Activated effector memory CD4-positive, alpha-beta T cell treated with anti-CD3 and anti-CD28 coated beads, Interleukin-2, amount 50 U/mL, for 16 hours (primary cell): ENCODE measurements at regions not wholly inside any gene's neighbourhood (a gene's known extent, or its start where the extent isn't known, plus 50 kb on each side); places are given as distances from the start of the nearest gene placed in this dataset.

Source experiments
- DNase-seq: peaks from one replicate; pipeline ENCODE4 v3.0.0-alpha.2; 2020

- no peak for DNase-seq
Measured at GRCh38 chr11:91209306-91209705, 986.5 kb upstream of the CHORDC1 start.

GRCh38 chr11:91199866-91200265 lies 977.0 kb upstream of the CHORDC1 start:
- no peak for DNase-seq

DNA sequence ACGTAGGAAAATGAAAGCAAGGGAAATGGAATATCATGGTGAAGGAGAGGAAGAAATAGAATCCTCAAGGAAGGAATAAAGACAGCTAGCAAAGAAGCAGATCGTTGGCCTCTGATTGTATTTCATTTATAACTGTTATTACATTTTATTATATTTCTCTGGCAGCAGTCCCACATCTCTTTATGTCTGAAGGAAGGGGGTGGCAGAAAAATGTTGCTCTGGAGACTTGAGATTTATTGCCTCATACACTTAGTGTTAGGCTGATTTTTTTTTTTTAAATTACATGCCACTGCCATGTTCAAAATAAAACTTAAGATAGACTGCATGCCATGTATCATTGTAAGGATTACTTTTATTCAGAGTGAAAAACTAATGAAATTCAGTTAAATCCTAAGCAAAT lies 971.7 kb upstream of the CHORDC1 start:
- no peak for DNase-seq

DNA sequence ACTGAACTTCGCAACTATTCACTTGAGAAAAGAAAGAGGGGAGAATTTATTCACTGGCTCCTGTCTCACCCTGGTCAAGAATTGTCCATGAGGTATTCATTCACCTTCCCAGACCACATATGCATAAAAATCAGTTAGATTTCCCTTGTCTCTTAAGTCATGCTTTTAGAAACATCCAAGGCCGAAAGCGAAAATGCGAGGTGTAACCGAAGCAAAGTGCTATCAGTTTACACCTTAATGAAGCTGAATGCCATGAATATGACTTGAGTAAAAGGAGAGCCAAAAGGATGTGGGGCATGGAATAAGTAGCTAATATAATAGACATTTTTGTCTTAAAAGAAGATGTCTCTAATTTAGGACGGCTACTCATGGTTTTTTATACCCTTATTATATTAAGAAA lies 965.6 kb upstream of the CHORDC1 start:
- DNase-seq: no peak

DNA sequence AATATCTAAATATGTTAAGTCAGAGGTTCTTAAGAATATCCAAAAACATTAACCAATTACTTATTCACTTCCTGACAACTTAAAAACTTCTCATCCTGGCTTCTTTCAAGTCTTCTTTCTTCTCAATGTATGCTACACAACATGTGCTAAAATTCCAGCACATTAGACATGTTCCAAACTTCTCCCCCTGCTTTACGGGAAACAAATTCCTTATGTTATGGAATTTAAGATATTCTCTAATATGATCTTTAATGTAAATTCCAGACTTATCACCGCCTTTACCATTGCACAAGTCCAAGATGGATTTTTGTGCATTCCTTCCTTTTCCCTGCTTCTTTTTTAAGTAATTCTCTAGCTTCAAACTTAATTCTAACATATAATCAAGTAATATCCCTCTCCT lies 964.5 kb upstream of the CHORDC1 start:
- no peak for DNase-seq

GRCh38 chr11:91178366-91178765 lies 955.5 kb upstream of the CHORDC1 start:
- no peak for DNase-seq

- DNase-seq: no peak
Measured at GRCh38 chr11:91174734-91175133, 951.9 kb upstream of the CHORDC1 start.

DNA sequence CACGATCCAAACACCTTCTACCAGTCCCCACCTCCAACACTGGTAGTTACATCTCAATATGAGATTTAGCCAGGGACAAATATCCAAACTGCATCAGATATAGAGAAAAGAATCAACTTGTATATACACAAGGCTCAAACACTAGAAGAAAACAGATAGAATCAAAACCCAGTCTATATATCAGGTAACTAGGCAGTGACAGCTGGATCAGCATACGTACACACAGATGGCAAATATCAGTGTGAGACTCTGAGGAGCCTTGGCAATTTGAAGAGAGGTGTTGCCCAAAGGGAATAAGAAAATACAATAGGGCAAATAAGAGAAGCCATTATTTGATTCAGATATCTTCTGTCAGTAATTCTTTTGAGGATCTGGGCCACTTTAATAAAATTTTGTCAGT lies 951.3 kb upstream of the CHORDC1 start:
- DNase-seq: no peak

- DNase-seq: no peak
Measured at GRCh38 chr11:91173701-91174100, 950.9 kb upstream of the CHORDC1 start.

DNA sequence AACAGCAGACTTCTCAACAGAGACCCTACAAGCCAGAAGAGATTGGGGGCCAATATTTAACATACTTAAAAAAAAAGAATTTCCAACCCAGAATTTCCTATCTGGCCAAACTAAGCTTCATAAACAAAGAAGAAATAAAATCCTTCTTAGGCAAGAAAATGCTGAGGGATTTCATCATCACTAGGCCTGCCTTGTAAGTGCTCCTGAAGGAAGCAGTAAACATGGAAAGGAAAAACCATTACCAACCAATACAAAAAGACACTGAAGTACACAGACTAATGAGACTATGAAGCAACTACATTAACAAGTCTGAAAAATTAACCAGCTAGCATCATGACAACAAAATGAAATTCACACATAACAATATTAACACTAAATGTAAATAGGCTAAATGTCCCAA lies 947.9 kb upstream of the CHORDC1 start:
- DNase-seq: no peak

DNA sequence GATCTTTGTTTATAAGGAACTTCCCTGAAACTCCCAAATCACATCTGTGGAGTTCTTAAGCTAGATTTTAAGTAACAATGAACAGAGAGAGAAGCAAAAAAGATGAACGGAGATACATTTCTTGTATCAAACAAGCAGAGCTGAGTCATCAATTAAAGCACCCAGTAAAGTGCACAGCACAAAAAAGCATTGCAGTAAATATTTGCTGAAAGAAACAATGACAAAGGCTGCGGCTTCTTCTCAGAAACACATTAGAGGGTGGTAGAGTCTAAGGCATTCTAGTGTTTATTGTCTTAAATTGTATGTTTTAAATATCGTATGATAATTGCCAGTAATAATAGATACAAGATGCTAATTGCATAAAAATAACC lies 941.6 kb upstream of the CHORDC1 start:
- DNase-seq: no peak

DNA sequence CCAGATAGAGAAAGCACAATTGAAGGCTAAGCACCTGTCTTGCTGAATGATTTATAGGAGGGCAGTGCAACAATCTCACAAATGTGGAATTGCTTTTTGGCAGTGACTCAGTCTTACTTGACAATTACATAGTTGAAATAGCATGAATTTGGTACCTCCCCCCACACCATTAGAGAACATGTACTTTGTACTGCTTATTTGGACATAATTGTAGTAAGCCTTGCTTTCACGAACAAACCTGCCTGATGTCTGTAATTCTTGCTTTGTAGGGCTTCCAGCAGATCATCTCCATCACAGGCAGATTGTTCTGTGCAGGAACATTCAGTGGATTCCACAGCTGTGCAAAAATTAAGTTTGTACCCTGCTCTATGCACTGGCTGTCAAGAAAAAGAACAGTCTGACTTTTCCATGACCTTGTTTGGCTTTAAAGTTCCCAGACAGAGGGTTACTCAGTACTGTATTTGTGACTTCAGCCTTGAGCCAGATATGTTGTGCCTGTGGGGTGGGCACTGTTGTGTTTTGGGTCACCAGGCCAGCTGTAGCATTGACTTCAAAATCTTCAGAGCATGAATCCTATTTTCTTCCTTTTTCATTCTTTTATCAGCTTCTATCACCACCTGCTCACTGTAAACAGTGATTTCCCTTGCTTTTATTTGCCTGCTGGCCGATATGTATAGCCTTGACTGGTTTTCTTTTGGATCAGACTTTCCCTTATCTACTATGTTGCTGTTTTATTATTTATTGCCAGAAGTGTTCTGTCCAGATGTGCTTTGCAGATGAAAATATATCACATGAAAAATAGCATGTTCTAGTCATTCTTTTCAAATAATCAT lies 941.0 kb upstream of the CHORDC1 start:
- no peak for DNase-seq

DNA sequence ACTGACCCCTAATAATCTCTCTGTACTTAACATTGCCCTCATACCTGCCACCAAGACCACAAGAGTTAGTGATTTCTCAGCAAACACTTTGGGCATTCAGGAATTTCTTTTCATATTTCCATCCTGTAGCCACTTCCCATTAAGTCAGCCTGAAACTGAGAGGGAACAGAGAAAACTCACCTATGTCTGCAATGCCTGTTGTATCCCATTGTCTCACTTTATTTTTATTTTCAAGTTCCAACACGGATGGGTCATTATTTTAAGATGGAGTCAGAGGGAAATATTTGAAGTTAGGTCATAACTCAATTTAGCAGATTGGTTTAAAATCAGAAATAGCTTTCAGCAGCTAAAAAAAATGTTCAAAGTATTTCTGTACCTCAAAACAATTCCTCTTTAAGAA lies 937.8 kb upstream of the CHORDC1 start:
- DNase-seq: no peak

- no peak for DNase-seq
Measured at GRCh38 chr11:91158891-91159537, 936.2 kb upstream of the CHORDC1 start.

DNA sequence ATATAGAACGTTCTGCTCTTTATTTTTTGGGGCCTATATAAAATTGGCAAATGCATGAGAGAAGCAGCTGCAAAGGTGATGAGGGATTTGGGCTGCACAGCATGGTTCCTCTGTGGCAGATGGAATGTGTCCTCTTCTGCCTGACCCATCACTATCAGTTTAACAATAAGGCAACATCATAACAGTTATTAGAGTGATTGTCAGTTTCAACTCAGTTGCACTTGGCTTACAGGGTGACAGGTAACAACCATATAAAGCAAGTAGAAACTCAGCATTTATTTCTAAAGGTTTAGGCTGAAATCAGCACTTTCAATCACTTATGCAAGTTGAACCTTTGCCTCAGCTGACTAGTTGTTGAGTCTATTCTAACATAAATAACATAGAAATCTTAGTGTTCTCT lies 935.4 kb upstream of the CHORDC1 start:
- no peak for DNase-seq

DNA sequence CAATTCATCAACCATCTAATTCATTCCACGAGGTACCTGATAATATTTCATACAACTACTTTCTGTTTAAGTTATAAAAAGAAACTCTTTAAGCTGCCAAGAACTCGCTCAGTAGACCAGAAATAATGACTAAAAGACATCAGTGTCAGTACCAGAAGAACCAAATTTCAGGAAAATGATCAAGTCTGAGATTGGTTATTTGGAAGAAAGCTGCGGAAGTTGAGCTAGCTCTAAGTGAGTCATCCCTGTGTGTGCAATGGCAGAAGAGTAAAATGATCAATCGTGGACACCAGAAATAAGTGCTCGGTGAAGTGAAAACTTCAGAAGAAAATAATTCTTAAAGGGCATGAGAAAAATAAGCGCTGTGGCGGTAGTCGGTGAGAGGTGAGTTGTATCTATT lies 933.2 kb upstream of the CHORDC1 start:
- DNase-seq: no peak

- DNase-seq: no peak
Measured at GRCh38 chr11:91147885-91148284, 925.0 kb upstream of the CHORDC1 start.

- DNase-seq: no peak
Measured at GRCh38 chr11:91141655-91142054, 918.8 kb upstream of the CHORDC1 start.

DNA sequence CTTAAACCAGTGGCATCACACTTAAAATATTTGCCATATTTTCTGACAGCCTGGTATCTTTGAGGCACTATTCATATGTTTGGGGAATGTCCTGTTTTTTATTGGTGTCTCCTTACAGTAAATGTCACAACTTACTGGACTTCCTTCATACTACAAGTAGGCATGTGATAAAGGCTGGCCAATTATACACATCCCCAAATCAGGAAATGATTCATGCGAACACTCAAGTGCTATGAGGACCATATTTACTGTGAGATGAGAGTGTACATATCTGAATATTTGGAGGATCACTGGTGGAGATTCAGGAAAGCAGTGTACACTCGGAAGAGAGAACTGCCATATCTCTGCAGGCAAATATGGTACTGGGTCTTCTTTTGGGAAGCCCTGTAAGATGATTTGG lies 913.8 kb upstream of the CHORDC1 start:
- no peak for DNase-seq

- no peak for DNase-seq
Measured at GRCh38 chr11:91133361-91133760, 910.5 kb upstream of the CHORDC1 start.

DNA sequence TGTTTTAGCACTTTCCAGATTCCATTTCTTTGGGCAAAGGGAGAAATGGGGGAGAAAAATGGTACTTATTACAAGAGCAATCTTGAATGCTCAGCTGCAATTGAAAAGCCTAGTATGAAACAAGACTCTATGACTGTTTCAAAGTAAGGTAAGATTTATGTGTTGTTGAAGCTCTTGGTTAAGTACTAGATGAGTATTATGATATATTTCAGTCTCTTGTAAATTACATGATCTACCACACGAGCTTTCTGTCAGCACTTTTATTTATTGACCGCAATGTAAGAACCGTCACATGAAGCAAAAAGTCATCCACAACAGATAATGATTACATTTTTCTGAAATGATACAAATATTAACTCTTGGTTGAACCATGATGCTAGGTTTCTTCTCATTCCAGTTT lies 906.7 kb upstream of the CHORDC1 start:
- no peak for DNase-seq

- DNase-seq: no peak
Measured at GRCh38 chr11:91124363-91124762, 901.5 kb upstream of the CHORDC1 start.

- DNase-seq: no peak
Measured at GRCh38 chr11:91115116-91115515, 892.3 kb upstream of the CHORDC1 start.

DNA sequence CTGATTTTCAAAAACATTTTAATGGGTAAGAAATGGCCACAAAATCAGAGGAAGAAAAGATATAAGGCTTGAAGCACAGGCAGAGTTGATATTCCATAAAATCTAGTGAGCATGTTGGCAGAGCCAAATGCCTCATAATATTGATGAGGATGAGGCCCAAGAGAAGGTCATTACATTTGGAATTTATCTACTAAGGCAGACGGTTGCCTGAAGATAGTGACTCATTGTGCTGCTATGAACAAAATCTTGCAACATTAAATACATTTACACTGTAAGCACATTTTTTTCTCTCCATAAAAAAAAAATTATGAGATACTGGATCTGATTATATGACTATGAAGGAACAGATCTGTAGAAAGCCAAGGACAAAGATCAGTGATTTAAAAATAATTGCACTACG lies 881.4 kb upstream of the CHORDC1 start:
- no peak for DNase-seq

GRCh38 chr11:91100427-91100826 lies 877.6 kb upstream of the CHORDC1 start:
- no peak for DNase-seq
